UCSD-AML1 (cell line): ENCODE measurements at regions not wholly inside any gene's neighbourhood (a gene's known extent, or its start where the extent isn't known, plus 50 kb on each side); places are given as distances from the start of the nearest gene placed in this dataset.

Source experiments
- DNase-seq: peaks from one replicate; lab custom pipeline; 2025; ENCODE audit not compliant: unreplicated experiment; lab: John Stamatoyannopoulos, UW

DNA sequence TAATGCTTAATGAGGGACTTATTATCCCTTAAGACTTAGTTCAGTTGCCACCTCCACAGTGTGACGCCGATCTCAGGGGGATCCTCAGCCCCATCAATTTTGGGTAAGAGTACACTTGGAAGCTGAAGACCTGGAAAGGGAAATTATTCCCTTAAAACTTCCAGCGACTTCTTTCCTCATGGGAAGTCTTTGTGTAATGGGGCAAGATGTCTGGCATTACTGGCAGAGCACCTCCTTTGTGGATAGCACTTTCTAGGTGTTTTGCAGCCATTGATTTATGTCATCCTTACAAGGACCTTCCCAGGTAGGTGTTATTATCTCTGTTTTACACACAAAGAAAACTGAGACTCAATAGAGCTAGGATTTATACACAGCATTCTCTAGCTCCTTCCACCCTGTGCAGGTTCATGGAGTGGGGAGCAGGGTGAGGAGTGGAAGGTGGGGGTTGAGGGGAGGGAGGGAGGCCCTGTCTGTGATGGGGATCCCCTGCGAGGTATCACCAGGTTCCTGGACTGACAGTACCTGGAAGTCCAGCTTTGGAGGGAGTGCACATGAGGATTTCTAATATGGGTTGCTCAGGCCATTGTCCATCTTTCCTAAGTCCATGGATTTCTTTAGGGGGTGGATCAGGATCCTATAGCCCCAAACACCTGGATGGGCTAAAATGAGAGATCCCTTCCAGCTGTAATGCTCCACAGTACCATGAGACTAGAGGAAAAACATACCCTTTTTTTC lies 79.4 kb downstream of the MYCN start:
- no peak for DNase-seq

DNA sequence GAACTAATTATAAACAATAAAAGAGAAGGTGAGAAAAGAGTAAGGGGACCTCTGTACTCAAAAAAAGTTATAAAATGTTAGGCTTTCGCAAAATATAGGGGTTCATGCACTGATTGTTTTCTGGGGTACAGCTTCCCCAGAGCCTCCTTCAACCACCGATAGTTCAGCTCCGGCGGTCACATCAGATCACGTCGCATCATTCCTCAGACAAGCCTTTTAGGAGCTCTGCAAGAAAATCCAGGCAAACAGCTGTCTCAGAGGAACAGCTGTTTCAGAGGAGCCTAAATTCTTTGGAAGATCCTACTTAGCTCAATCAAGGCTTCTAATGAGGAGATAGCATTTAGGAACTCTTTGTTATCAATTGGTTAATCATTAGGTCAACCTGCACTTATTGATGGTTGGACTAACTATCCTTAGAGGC lies 78.7 kb downstream of the MYCN start:
- no peak for DNase-seq

DNA sequence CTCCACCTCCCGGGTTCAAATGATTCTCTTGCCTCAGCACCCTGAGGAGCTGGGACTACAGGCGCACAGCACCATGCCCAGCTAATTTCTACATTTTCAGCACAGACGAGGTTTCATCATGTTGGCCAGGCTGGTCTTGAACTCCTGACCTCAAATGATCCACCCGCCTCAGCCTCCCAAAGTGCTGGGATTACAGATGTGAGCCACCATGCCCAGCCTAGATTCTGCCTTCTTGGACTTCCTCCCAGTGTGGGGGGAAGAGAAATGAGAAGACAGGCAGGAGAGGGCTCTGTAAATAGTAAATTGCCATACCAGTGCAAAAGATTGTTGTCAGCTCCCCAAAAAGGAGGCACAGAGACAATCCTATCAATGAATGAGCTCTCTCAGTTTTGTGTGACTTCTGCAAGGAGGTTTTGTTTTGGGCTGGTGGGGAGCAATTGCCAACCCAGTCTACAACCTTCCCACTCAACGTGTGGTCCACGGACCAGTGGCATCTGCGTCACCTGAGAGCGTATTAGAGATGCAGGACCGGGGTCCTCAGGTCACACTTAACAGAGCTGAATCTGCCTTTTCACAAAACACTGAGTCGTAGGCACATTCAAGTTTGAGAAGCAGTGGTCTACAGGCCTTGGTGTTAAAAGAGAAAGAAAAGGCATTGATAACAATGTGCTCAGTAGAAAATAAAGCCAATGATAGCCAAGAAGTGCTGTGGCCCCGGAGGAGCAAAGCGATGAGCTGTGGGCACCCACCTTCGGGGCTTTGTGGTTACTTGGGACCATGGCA lies 78.1 kb downstream of the MYCN start:
- no peak for DNase-seq

DNA sequence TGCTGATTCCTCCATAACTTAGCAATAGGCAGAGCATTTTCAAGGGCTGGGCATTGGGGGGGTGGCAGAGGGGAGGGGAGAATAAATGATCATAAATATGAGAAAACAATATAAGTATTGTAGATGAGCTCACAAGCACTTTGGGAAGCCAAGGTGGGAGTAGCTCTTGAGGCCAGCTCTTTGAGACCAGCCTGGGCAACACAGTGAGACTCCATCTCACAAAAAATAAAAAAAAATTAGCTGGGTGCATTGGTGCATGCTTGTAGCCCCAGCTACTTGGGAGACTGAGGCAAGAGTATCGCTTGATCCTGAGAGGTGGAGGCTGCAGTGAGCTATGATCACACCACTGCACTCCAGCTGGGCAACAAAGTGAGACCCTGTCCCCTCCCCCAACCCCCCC lies 75.9 kb downstream of the MYCN start:
- DNase-seq, result no peak

DNA sequence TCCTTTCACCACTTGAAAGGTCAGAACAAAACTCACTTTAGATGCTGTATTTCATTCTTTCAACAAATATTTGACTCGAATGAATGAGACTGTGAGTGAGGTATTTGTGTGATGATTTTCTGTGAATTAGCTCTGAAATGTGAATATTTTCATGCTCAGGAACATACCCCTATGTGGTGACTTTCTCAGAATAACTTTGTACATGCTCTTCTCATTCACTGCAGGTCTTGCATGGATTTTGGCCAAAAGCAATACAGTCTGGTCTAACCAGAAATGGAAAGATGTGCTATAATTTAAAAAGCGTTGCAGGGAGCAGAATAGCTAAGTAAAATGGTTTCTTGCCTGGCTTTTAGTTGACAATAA lies 75.5 kb downstream of the MYCN start:
- DNase-seq, result no peak

DNA sequence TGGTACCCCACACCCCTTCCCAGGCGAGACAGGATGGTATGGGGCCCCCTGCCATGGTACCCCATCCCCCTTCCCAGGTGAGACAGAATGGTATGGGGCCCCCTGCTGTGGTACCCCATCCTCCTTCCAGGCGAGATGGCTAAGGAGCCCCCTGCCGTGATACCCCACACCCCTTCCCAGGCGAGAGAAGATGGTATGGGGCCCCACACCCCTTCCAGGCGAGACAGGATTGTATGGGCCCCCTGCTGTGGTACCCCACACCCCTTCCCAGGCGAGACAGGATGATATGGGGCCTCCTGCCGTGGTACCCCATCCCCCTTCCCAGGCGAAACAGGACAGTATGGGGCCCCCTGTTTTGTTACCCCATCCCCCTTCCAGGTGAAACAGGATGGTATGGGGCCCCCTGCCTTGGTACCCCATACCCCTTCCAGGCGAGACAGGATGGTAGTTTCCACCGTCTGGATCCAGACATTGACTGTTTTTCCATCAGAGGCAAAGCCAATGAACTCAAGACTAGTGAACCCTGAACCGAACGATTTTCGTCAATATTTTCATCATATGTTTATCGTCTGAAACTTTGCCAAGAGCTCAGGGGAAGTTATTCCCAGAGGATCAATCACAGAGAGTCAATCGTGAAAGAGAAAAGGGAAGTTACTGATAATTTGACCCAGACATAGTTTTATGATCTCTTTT lies 75.0 kb downstream of the MYCN start:
- DNase-seq, result no peak

DNA sequence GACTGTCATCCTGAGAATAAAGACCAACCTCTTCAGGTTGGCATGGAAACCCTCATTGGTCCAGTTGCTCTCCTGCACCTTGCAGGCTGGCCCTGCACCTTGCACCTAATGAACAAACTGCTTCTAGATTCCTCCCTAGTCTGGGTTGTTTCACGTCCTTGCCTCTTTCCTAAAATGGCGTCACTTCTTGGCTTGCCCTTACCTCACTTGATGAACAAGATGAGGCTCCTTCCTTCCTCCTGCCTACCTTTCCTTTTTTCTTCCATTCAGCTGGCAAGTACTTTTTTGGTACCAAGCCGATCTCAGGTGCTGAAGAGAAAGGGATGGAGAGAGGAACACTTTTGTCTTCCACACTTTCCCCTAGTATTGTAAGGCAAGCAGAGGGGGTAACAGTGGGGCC lies 74.5 kb downstream of the MYCN start:
- no peak for DNase-seq

DNA sequence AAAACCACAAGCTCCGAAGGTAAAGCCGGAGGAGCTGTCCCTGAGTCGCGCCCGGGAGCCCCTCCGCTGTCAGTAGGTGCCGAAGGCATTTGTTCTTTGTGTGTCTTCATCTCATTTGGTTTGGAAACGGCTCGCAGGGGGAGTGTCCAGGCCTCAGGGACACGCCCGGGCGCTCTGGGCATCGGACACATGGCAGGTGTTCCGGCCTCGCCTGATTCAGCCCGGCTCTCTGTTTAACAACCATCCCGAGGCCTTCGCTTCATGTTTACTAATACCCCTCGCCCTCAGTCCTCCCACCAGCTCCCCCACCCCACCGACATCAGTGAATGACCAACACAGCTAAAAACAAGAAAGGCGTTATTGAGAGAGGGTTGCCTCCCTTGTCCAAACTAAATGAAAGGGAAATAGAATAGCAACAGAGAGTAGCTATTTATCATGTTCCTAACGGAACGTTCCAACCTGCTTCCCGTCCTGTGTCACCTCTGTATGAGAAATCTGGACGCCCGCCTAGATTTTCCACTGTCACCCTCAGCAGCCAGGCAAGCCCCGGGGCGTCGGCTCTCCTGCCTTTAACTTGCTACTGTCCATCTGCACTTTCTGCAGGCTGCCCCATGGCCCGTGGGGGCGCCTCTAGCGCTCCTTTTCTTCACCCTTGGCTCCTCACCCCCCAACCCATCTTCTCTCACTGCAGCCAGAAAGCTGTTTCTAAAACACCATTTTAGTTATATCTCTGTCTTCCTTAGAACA lies 73.9 kb downstream of the MYCN start:
- no peak for DNase-seq

DNA sequence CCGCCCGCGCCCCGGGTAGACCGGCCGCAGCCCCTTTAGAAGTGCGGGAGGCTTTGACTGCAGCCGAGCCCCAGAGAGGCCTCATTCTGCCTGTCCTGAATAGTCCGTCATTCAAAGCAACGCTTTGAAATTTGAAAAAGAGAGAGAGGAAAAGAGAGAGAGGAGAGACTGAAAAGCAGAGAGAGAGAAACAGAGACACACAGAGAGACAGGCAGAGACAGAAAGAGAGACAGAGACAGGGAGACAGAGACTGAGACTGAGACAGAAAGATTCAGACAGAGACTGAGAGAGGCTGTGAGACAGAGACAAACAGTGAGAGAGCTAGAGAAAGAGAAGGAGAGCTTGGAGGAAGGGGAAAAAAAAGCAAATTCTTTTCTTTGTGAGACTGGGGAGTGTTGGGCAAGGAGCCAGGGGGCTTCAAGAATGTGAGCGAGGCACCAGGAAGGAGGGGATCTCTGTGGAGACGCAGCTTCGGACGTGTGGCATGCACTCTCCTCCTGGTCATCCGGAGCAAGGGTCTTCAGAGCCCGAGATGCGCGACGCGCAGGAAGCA lies 73.1 kb downstream of the MYCN start:
- no peak for DNase-seq

DNA sequence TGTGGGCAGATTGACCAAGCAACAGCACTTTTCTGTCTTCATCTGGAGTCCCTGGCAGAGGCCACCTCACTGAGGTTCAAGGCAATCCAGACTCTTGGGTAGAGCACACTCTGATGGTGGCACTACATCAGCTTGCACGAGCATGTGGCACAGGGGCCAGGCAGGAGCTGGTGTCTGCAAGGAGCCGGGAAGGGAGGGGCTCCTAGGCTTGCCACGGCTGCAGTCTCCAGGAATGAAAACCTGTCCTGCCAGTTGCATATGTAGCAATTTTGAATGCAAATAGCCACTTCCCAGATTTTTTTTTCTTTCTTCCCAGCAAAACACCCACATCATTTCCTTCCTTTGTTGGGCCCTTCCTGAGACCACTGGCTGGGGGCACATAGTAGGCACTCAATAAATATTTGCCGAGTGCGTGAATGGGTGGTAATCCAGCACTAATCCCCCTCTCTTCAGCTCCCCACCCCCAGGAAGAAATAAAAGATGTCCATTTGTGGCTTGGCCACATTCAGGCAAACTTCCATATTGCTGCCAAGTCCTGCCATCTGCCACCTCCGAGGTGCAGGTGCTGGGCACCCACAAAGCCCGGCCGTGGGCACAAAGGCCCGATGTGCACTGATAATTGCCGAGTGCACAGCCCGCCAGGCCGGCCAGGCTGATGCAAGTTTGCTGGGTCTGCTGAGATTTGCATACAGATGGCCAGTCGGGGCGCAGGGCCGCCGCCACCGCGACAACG lies 72.4 kb downstream of the MYCN start:
- no peak for DNase-seq

DNA sequence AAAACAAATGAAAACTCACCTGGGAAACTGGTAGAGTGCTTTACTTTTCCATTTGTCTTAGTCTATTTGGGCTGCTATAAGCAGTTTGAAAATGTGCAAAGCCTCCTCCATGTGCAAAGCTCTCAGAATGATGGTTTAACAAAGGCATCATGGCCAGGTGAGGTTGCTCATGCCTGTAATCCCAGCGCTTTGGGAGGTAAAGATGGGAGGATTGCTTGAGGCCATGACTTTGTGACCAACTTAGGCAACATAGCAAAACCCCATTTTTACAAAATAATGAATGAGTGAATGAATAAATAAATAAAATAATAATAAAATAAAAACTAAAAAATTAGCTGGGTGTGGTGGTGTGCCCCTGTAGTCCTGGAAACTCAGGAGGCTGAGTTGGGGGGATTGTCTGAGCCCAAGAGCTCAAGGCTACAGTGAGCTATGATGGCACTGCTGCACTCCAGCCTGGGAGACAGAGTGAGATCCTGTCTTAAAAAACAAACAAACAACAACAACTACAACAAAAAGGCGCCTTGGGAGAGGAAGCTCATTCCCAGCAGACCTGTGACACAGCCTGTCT lies 71.8 kb downstream of the MYCN start:
- no peak for DNase-seq

DNA sequence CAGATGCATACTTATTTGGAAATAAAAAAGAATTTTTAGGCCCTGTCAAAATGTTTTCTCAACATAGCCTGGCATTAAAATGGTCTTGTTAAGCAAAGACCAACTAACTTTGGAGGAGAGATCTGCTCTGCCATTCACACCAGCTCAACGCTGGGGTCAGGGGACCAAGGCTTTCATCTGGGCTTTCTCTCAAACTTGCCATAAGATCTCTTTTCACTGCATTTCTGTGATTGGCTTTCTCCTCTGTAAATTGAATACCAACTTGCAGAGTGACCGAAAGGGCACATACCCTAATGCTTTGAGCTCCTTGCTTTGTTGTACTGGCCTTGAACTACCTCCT lies 71.2 kb downstream of the MYCN start:
- no peak for DNase-seq

DNA sequence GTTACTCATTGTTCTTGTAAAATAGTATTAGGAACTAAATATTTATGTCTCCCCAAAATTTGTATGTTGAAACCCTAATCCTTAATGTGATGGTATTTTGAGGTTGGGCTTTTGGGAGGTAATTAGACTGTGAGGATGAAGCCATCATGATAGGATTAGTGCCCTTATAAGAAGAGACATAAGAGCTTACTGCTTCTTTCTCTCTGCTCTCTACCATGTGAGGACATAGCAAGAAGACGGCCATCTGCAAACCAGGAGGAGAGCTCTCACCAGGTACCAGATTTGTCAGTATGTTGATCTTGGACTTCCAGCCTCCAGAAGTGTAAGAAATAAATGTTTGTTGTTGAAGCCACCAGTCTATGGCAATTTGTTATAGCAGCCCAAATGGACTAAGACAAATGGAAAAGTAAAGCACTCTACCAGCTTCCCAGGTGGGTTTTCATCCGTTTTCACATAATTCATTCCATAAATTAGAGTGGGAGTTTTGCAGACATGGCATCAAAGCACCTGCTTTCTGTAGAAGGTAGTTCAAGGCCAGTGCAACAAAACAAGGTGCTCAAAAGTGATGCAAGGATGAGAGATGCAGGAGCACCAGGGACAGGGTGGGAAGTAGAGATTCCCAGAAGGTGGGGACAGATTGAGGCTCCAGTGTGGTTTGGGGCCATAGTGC lies 70.7 kb downstream of the MYCN start:
- DNase-seq, result no peak

DNA sequence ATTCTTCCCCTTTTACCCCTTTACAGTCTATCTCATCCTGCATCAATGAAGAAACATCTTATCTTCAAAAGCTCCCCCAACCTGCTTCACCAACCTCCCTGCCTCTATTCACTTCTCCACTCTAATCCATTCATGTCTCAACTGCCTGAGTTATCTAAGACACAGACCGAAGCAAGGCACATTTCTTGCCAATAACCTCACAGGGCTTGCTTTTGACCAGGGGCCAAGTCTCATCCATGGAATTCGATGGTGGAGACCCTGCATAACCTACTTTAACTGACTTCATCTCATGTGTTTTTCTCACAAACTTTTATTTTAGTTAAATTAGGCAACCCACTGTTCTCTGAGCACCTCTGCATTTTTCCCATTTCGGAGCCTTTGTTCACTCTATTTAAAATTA lies 69.7 kb downstream of the MYCN start:
- DNase-seq, result no peak

DNA sequence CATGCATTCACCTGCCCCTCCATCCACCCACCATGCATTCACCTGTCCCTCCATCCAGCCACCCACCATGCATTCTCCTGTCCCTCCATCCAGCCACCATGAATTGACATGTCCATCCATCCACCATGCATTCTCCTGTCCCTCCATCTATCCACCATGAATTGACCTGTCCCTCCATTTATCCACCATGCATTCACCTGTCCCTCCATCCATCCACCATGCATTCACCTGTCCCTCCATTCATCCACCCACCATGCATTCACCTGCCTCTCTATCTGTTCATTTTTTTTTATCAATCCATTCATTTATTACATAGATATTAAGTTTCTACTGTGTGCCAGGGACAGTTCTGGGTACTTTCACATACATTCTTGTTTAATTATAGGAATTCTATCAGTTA lies 69.2 kb downstream of the MYCN start:
- no peak for DNase-seq

DNA sequence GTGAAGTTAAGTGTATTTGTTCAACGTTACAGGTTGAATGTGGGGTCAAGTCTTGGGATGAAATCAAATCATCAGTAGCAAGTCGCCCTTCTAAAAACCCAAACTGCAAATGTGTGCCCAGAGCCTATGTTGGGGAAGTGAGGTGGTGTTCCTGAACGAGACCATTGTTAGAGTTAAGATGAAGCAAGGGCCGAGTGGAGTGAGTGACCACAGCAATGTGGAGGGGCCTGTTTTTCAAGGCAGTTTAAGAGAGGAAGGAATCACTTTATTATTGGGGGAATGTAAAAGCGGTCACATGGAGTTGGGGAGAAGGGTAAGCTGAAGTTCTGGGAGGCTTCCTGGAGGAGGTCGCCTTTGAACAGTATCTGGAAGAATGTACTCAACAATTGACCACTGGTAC lies 68.5 kb downstream of the MYCN start:
- DNase-seq, result no peak

DNA sequence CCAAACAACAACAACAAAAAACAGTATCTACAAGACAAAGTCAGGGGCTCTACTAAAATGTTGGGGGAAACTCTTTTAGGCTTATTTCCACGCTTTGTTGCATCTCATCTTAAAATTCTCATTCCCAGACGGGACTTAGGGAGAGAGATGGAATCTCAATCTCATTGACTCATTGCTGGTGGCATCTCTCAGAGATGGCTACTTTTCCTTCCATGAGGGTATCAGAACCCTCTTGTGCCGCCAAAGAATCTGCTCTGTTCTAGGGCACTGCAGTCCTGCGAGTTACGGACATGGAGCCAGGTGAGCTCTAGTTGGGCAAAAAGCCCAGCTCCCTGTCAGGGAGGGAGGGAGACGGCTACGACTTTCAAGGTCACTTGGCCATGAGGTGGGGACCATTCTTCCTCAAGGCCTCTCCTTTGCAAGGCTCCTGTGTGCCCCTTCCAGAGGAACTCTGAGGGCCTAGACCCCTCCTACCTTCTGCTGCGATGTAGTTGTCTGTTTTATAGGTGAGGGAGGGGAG lies 68.0 kb downstream of the MYCN start:
- no peak for DNase-seq

DNA sequence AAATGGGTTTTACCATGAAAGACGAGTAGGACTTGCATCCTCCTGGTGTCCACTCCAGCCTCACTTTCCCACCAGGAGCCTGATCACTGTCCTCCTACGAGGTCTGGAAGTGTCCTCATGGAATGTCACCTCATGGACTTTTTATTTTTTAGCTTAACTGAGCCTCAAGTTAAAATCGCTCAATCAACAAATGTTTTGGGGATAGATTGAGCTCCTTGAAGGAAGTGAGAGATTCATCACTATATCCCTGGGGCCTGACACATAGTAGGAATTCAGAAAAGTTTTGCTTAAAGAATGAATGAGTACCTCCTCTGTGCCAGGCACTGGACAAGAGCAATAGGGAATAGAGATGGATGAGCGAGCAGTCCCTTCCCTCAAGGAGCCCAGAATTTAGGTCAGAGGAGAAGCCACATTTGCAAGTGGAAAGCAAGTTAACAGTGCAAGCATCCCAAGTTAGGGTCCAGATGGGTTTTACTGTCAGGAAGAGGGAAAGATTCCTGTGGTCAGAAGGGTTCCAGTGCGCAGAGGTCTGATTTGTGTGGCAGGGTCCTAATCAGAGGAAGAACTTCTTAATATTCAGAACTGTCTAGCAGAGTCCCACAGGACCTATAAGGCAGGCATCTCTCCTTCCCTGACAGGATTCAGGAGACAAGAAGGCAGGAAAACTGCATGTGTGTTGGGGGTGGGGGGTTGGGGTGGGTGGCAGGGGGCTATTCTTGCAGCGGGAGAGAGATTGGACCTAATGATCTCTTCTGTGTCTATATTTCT lies 67.0 kb downstream of the MYCN start:
- no peak for DNase-seq
